BLaER1 treated with 17β-estradiol and CSF1 and Interleukin-3, amounts not matched to agents 10 nM and 100 nM (cell line): ENCODE measurements at regions not wholly inside any gene's neighbourhood (a gene's known extent, or its start where the extent isn't known, plus 50 kb on each side); places are given as distances from the start of the nearest gene placed in this dataset.

Experiments used
- H3K27ac ChIP-seq, 11 experiments: shearing (Covaris generic); formaldehyde crosslinking; 2 replicates each; pipeline ENCODE4 v1.8.1; 2022
- H3K27me3 ChIP-seq, 11 experiments: shearing (Covaris generic); formaldehyde crosslinking; 2 replicates each; pipeline ENCODE4 v1.8.1; 2022
- H3K36me3 ChIP-seq, 11 experiments: shearing (Covaris generic); formaldehyde crosslinking; 2 replicates each; pipeline ENCODE4 v1.8.1; 2022
- H3K4me1 ChIP-seq, 10 experiments: shearing (Covaris generic); formaldehyde crosslinking; 2 replicates each; pipeline ENCODE4 v1.8.1; 2022
- H3K4me2 ChIP-seq, 11 experiments: shearing (Covaris generic); formaldehyde crosslinking; 2 replicates each; pipeline ENCODE4 v1.8.1; 2022
- H3K4me3 ChIP-seq, 10 experiments: shearing (Covaris generic); formaldehyde crosslinking; 2 replicates each; pipeline ENCODE4 v1.8.1; 2022
- H3K9ac ChIP-seq, 11 experiments: shearing (Covaris generic); formaldehyde crosslinking; 2 replicates each; pipeline ENCODE4 v1.8.1; 2022
- H3K9me3 ChIP-seq, 11 experiments: shearing (Covaris generic); formaldehyde crosslinking; replicated peaks in 1 of 11; 2 replicates each; pipeline ENCODE4 v1.8.1; 2022
- H4K20me1 ChIP-seq, 11 experiments: shearing (Covaris generic); formaldehyde crosslinking; 2 replicates each; pipeline ENCODE4 v1.8.1; 2022
- Cebpa-rat ChIP-seq, 11 experiments: shearing (Covaris generic); IDR thresholded peaks; 2 replicates each; pipeline ENCODE4 v1.8.1; 2022

DNA sequence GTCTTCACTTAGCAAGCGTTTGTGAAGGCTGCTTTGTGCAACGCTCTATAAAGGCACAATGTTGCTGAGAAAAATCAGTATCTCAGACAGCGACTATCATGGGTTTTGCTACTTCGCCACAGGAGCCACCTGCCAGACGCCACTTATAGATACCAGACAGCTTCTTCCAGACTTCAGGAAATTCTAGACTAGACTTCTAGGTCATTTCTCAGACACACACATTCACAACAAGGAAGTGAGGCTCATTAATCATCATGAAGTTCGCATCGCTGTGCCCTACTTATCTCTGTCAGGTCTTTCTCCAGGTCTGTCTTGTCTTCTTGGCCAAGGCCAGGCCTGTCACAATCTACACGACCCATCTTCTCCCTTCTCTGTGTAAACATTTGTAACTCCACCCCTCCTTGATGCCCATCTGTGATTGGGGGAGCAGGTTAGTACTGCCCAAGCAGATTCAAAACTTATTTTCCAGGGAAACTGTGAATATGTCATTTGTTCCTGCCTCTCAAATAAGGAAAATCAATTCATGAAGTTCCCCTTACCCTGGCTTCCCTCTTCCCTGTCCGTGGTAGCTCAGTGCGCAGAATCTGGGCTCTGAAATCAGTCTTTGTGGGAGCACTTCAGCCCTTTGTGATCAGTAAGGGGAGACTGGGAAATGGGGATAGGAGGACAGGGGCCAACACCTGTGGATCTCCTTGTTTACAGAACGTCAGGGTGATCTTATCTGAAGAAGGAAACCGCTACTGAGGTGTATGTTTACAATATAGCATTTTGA is 115.5 kb downstream of the TNFAIP3 start:
- Histone ChIP-seq H3K9me3 (no peaks in the 10 kb centered on the region), H3K27me3 (no peaks in the 10 kb centered on the region), H3K4me3 (no peak overlapping the region), H3K4me1 (peaks cover 0 to 6% (median 0%) of the 10 kb centered on the region in 10 experiments; a peak in 2 of 20 replicates), H4K20me1 (no peaks in the 10 kb centered on the region), H3K27ac (no peak overlapping the region), H3K4me2 (no peak overlapping the region), H3K9ac (no peak overlapping the region), H3K36me3 (no peaks in the 10 kb centered on the region)
- TF ChIP-seq Cebpa-rat (IDR thresholded peaks at IDR 0.05): no peak

GRCh38 chr6:137983269-137983668 is 116.2 kb downstream of the TNFAIP3 start:
- H3K9me3 ChIP-seq: no peaks in the 10 kb centered on the region
- no peak overlapping the region for H3K4me2 ChIP-seq
- no peaks in the 10 kb centered on the region for H4K20me1 ChIP-seq
- no peak overlapping the region for H3K9ac ChIP-seq
- TF ChIP-seq Cebpa-rat (IDR thresholded peaks at IDR 0.05): no peak
- no peaks in the 10 kb centered on the region for H3K27me3 ChIP-seq
- H3K4me3 ChIP-seq: no peak overlapping the region
- H3K36me3 ChIP-seq: no peaks in the 10 kb centered on the region
- H3K27ac ChIP-seq: no peak overlapping the region
- no peaks in the 10 kb centered on the region for H3K4me1 ChIP-seq

GRCh38 chr6:137989664-137990063 is 117.6 kb downstream of the PERP start:
- TF ChIP-seq Cebpa-rat (IDR thresholded peaks at IDR 0.05): no peak
- Histone ChIP-seq H3K4me3 (no peak overlapping the region), H3K36me3 (no peaks in the 10 kb centered on the region), H4K20me1 (no peaks in the 10 kb centered on the region), H3K27ac (no peak overlapping the region), H3K9me3 (no peaks in the 10 kb centered on the region), H3K9ac (no peak overlapping the region), H3K4me2 (no peak overlapping the region), H3K27me3 (no peaks in the 10 kb centered on the region), H3K4me1 (no peaks in the 10 kb centered on the region)

DNA sequence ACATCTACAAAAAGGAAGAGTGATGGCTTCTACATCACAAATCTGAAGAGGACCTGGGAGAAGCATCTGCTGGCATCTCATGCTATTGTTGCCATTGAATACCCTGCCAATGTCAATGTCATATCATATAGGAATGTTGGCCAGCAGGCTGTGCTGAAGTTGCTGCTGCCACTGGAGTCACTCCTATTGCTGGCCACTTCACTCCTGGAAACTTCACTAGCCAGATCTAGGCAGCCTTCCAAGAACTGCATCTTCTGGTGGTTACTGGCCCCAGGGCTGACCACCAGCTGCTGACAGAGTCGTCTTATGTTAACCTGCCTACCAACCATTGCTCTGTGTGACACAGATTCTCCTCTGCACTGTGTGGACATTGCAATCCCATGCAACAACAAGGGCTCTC is 111.8 kb downstream of the PERP start:
- Histone ChIP-seq H3K9me3 (peaks cover 11 to 25% (median 16%) of the 10 kb centered on the region in 11 experiments; a peak in 18 of 22 replicates), H3K9ac (no peak overlapping the region), H3K36me3 (no peaks in the 10 kb centered on the region), H3K27ac (no peak overlapping the region), H3K4me3 (no peak overlapping the region), H3K4me1 (no peaks in the 10 kb centered on the region), H4K20me1 (no peaks in the 10 kb centered on the region), H3K27me3 (no peaks in the 10 kb centered on the region), H3K4me2 (no peak overlapping the region)
- no peak for TF ChIP-seq Cebpa-rat (IDR thresholded peaks at IDR 0.05)

GRCh38 chr6:137998461-137999019 is 108.7 kb downstream of the PERP start:
- Histone ChIP-seq H3K27me3 (no peaks in the 10 kb centered on the region), H4K20me1 (no peaks in the 10 kb centered on the region), H3K9me3 (peaks cover 11 to 25% (median 16%) of the 10 kb centered on the region in 11 experiments; a peak in 18 of 22 replicates), H3K27ac (no peak overlapping the region), H3K4me1 (no peaks in the 10 kb centered on the region), H3K9ac (no peak overlapping the region), H3K36me3 (no peaks in the 10 kb centered on the region), H3K4me3 (no peak overlapping the region), H3K4me2 (no peak overlapping the region)
- TF ChIP-seq Cebpa-rat (IDR thresholded peaks at IDR 0.05): no peak

- Histone ChIP-seq H3K4me3 (no peak overlapping the region), H3K27ac (no peak overlapping the region), H3K27me3 (no peaks in the 10 kb centered on the region), H3K9ac (no peak overlapping the region), H3K9me3 (peaks cover 11 to 25% (median 16%) of the 10 kb centered on the region in 11 experiments; a peak in 18 of 22 replicates), H3K4me1 (no peaks in the 10 kb centered on the region), H3K36me3 (no peaks in the 10 kb centered on the region), H3K4me2 (no peak overlapping the region), H4K20me1 (no peaks in the 10 kb centered on the region)
- no peak for TF ChIP-seq Cebpa-rat (IDR thresholded peaks at IDR 0.05)
Measured at GRCh38 chr6:137999815-138000214, 107.4 kb downstream of the PERP start.

- no peaks in the 10 kb centered on the region for H3K27me3 ChIP-seq
- H3K9ac ChIP-seq: no peak overlapping the region
- H3K9me3 ChIP-seq: peaks cover 11 to 17% (median 13%) of the 10 kb centered on the region in 11 experiments; a peak in 18 of 22 replicates
- H4K20me1 ChIP-seq: no peaks in the 10 kb centered on the region
- H3K36me3 ChIP-seq: no peaks in the 10 kb centered on the region
- H3K27ac ChIP-seq: no peak overlapping the region
- TF ChIP-seq Cebpa-rat (IDR thresholded peaks at IDR 0.05): no peak
- H3K4me3 ChIP-seq: no peak overlapping the region
- no peaks in the 10 kb centered on the region for H3K4me1 ChIP-seq
- no peak overlapping the region for H3K4me2 ChIP-seq
Measured at GRCh38 chr6:138000941-138001340, 106.3 kb downstream of the PERP start.

GRCh38 chr6:138001750-138002349 is 105.4 kb downstream of the PERP start:
- Histone ChIP-seq H3K9ac (no peak overlapping the region), H3K4me1 (no peaks in the 10 kb centered on the region), H3K9me3 (peaks cover 8 to 12% (median 11%) of the 10 kb centered on the region in 11 experiments; a peak in 17 of 22 replicates), H3K27me3 (no peaks in the 10 kb centered on the region), H3K4me2 (no peak overlapping the region), H4K20me1 (no peaks in the 10 kb centered on the region), H3K4me3 (no peak overlapping the region), H3K27ac (no peak overlapping the region), H3K36me3 (no peaks in the 10 kb centered on the region)
- no peak for TF ChIP-seq Cebpa-rat (IDR thresholded peaks at IDR 0.05)

DNA sequence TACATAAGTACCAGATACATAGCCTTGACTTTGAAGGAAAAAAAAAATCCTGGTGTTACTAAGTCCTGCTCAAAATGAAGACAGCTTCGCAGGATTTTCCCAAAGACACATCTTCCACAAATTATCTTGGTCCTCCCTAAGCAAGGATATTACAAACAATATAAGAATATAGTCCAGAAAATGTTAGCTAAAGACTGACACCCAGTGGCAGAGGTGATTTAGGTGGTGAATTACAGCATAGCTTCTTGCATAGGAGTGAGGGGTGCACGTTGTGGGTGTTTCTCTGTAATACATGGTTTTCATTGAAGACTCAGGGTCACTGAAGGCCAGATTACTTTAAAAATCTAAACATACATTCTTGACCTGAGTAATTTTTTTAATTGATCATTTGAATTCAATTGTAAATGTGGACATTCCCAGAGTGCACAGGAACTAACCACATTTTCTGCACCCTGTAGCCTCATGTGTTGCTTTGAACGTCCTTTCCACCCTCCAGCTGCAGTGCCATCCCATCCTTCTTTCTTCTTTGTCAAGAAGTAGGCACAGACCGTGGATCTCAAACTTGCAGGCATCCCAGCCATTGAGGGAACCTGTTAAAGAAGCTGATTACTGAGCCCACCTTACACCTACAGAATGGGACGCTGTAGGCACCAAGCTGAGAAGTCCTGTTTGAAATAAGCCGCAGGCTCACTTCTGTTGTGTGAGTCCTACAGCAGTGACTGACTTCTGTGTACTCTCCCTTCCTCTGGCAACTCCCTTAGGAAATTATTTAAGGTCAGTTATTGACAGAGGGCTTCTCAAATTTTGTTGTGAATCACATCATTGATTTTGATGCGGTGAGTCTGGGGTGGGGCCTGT is 102.6 kb downstream of the PERP start:
- no peak for TF ChIP-seq Cebpa-rat (IDR thresholded peaks at IDR 0.05)
- Histone ChIP-seq H3K4me2 (no peak overlapping the region), H3K27ac (no peak overlapping the region), H3K9me3 (no peaks in the 10 kb centered on the region), H3K27me3 (no peaks in the 10 kb centered on the region), H3K36me3 (no peaks in the 10 kb centered on the region), H3K9ac (no peak overlapping the region), H3K4me1 (no peaks in the 10 kb centered on the region), H4K20me1 (no peaks in the 10 kb centered on the region), H3K4me3 (no peak overlapping the region)
